ENCODE measurements at regions not wholly inside any gene's neighbourhood (a gene's known extent, or its start where the extent isn't known, plus 50 kb on each side); places are given as distances from the start of the nearest gene placed in this dataset.

DNA sequence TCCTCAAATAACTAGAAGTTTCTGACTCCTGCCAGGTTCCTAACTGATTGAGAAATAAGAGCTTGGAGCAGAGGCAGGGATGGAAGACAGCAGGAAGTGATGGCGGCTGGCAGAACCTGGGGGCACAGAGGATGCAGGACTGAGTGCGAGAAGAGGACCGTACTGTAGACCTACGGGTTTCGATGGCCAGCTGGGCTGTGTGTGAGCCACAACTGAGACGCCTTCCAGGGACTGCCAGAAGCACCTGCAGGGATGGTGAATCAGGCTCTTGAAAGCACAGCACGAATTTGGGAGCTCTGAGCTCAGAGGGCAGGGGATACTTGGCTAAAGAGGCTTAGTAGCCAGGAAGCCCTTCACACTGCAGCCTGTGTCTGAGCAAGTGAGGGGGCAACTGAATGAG, 165.6 kb downstream of the ABHD5 start:
- TF ChIP-seq, protein P1, sequence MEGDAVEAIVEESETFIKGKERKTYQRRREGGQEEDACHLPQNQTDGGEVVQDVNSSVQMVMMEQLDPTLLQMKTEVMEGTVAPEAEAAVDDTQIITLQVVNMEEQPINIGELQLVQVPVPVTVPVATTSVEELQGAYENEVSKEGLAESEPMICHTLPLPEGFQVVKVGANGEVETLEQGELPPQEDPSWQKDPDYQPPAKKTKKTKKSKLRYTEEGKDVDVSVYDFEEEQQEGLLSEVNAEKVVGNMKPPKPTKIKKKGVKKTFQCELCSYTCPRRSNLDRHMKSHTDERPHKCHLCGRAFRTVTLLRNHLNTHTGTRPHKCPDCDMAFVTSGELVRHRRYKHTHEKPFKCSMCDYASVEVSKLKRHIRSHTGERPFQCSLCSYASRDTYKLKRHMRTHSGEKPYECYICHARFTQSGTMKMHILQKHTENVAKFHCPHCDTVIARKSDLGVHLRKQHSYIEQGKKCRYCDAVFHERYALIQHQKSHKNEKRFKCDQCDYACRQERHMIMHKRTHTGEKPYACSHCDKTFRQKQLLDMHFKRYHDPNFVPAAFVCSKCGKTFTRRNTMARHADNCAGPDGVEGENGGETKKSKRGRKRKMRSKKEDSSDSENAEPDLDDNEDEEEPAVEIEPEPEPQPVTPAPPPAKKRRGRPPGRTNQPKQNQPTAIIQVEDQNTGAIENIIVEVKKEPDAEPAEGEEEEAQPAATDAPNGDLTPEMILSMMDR (conservative IDR thresholded peaks at IDR 0.05 in 1 of 2, IDR thresholded peaks at IDR 0.05 in 1 of 2; ENCODE audit: extremely low read depth in 1 of 2, insufficient read depth in 1 of 2, low read depth in 1 of 2, low read length in 2 of 2): no peak
- no peak for TF ChIP-seq EZH2 (IDR thresholded peaks at IDR 0.05; ENCODE audit: borderline replicate concordance, low read length)

Measured in mammary epithelial cell (primary cell).